RWPE2 (cell line): ENCODE measurements at regions not wholly inside any gene's neighbourhood (a gene's known extent, or its start where the extent isn't known, plus 50 kb on each side); places are given as distances from the start of the nearest gene placed in this dataset.
A peak's percentile ranks its signal among the peaks of the same experiment; 100 is the strongest.

Source experiments
- ATAC-seq: fragments of 200-7000 bp; cut with Tn5 transposase; 3 replicates; pipeline ENCODE4 v1.9.1; 2021; ENCODE audit warnings: low read depth
- DNase-seq: peaks from one replicate; pipeline ENCODE4 v3.0.0-alpha.2; 2020; ENCODE audit warnings: low spot score
- H3K27ac ChIP-seq: fragments of 450-650 bp; 2 replicates; pipeline ENCODE4 v1.5.1; 2017; ENCODE audit warnings: mild to moderate bottlenecking; ENCODE audit not compliant: poor library complexity, severe bottlenecking
- H3K27me3 ChIP-seq: fragments of 250-450 bp; sonication (Bioruptor Pico); 2 replicates; pipeline ENCODE4 v1.5.1; 2021; ENCODE audit warnings: mild to moderate bottlenecking, moderate library complexity; ENCODE audit not compliant: insufficient read depth, poor library complexity, severe bottlenecking
- H3K36me3 ChIP-seq: fragments of 250-450 bp; sonication (Bioruptor Pico); 2 replicates; pipeline ENCODE4 v1.5.1; 2020; ENCODE audit warnings: low read depth, mild to moderate bottlenecking, moderate library complexity
- H3K4me1 ChIP-seq: fragments of 250-450 bp; sonication (Bioruptor Pico); 2 replicates; pipeline ENCODE4 v1.5.1; 2021; ENCODE audit warnings: mild to moderate bottlenecking, moderate library complexity; ENCODE audit not compliant: insufficient read depth, poor library complexity, severe bottlenecking
- H3K4me3 ChIP-seq: fragments of 250-450 bp; sonication (Bioruptor Pico); 2 replicates; pipeline ENCODE4 v1.5.1; 2021; ENCODE audit warnings: mild to moderate bottlenecking, moderate library complexity; ENCODE audit not compliant: severe bottlenecking
- H3K9me3 ChIP-seq: fragments of 250-450 bp; sonication (Bioruptor Pico); 2 replicates; pipeline ENCODE4 v1.5.1; 2021; ENCODE audit warnings: mild to moderate bottlenecking, moderate library complexity; ENCODE audit not compliant: severe bottlenecking
- CTCF ChIP-seq: fragments of 450-650 bp; IDR thresholded peaks from one replicate; pipeline ENCODE4 v1.5.1; 2017; ENCODE audit warnings: mild to moderate bottlenecking, moderate library complexity; ENCODE audit not compliant: poor library complexity, severe bottlenecking

- no peak for DNase-seq
- Histone ChIP-seq H3K4me1 (no peaks in the 10 kb centered on the region), H3K4me3 (no peak overlapping the region), H3K36me3 (no peaks in the 10 kb centered on the region), H3K9me3 (no peaks in the 10 kb centered on the region), H3K27ac (no peak overlapping the region), H3K27me3 (no peaks in the 10 kb centered on the region)
- TF ChIP-seq CTCF = no peak
- ATAC-seq = peak; percentile 51; the same call in 2 of the 3 replicates
Observed at GRCh38 chr5:117803533-117803932, 1184.8 kb downstream of the DTWD2 start.

- no peak for TF ChIP-seq CTCF
- Histone ChIP-seq H3K4me3 (no peak overlapping the region), H3K9me3 (no peaks in the 10 kb centered on the region), H3K27me3 (no peaks in the 10 kb centered on the region), H3K4me1 (no peaks in the 10 kb centered on the region), H3K36me3 (no peaks in the 10 kb centered on the region), H3K27ac (no peak overlapping the region)
- ATAC-seq (no peak), DNase-seq (no peak)
Observed at GRCh38 chr5:117801583-117801982, 1186.8 kb downstream of the DTWD2 start.

- no peak for TF ChIP-seq CTCF
- Histone ChIP-seq H3K9me3 (no peaks in the 10 kb centered on the region), H3K36me3 (no peaks in the 10 kb centered on the region), H3K4me3 (no peak overlapping the region), H3K4me1 (no peaks in the 10 kb centered on the region), H3K27ac (no peak overlapping the region), H3K27me3 (no peaks in the 10 kb centered on the region)
- ATAC-seq (no peak), DNase-seq (no peak)
Observed at GRCh38 chr5:117800261-117800660, 1188.1 kb downstream of the DTWD2 start.

GRCh38 chr5:117794847-117795246 is 1193.5 kb downstream of the DTWD2 start:
- no peak for ATAC-seq
- Histone ChIP-seq H3K36me3 (no peaks in the 10 kb centered on the region), H3K4me3 (no peak overlapping the region), H3K27ac (no peak overlapping the region), H3K9me3 (no peaks in the 10 kb centered on the region), H3K27me3 (no peaks in the 10 kb centered on the region), H3K4me1 (no peaks in the 10 kb centered on the region)
- TF ChIP-seq CTCF = no peak
- no peak for DNase-seq

- no peak for TF ChIP-seq CTCF
- no peak overlapping the region for H3K27ac ChIP-seq
- no peaks in the 10 kb centered on the region for H3K4me1 ChIP-seq
- no peak overlapping the region for H3K4me3 ChIP-seq
- no peaks in the 10 kb centered on the region for H3K9me3 ChIP-seq
- no peak for DNase-seq
- no peak for ATAC-seq
- H3K36me3 ChIP-seq = no peaks in the 10 kb centered on the region
- H3K27me3 ChIP-seq = no peaks in the 10 kb centered on the region
Observed at GRCh38 chr5:117793963-117794362, 1194.4 kb downstream of the DTWD2 start.
